Activated CD4-positive, alpha-beta T cell treated with anti-CD3 and anti-CD28 coated beads for 24 hours (primary cell): ENCODE measurements at regions not wholly inside any gene's neighbourhood (a gene's known extent, or its start where the extent isn't known, plus 50 kb on each side); places are given as distances from the start of the nearest gene placed in this dataset.

Experiments
- DNase-seq, 2 donors: peaks; one replicate each; pipeline ENCODE4 v3.0.0-alpha.2; 2020; ENCODE audit warnings: low read depth in 2 of 2

DNA sequence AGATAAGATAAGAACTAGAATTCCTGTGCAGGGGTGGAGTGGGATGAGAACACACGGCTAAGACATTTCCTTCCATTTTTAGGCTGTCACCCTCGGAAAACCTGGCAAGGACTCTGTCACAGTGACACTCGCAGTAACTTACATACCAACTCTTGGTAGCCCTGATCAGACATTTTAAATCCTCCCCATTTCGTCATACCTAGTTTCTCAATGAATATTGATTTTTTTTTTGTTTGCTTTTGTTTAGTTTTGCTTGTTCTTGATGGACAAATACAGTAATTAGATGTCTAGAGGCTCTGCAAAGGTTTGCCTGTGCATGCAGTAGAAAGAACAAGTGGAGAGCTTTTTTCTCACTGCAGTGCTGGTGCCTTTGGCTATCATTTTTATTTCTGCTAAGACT, 213.0 kb upstream of the FAM83B start:
- no peak for DNase-seq

DNA sequence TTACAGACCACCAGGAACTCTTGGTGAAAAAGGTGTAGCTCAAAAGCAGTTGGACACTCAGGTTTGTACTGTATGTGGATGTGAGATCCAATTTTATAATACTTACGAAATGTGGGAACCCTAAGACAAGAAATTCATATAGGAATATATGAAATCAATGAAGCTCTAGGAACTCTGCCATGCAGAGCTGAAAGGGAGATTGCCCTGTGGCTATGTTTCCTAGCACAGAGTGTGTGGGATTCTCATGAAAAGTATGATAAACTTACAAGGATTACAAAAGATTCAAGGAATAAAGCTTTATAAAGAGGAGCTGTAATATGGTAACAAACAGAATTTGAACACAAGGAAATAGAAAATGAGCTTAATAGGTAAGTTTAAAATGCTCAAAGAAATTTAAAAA, 205.7 kb upstream of the FAM83B start:
- no peak for DNase-seq

DNA sequence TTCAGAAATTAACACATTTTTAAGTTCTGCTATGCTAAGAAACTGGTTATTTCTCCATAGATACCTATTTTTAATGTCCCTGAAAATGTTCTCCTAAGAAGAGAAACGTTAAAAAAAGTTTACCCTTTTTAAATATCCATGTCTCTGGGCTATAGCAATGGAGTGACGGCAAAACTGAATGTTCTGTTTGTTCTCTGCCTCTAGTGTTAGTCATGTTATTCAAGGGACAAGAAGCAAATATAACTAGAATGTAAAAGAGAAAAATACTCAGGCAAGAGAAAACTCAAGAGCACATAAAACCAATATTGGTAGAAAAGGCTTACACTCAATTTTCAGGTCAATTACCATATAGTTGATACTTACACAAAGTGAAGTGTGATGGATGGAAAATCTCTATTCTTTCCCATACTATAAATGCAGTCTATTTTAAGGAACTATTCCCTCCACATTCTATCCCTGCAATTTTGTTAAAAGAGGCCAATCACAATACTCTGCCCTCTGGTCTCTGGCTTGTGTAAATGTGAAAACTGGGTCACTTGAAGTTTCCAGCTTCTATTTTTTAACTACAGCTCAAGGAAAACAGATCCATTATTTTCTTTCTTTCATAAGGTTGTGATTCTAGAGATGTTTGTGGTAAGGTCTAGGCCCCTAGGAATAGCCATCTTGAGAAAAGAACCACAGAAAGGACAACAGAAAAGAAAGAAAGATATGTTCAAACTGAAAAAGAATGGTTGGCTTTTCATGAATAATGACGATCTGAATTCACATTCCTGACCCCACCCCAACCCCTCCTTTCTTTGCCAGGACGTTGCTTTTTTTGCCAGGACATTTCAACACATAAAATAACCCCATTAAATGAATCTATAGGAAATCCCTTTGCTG, 200.3 kb upstream of the FAM83B start:
- no peak for DNase-seq

DNA sequence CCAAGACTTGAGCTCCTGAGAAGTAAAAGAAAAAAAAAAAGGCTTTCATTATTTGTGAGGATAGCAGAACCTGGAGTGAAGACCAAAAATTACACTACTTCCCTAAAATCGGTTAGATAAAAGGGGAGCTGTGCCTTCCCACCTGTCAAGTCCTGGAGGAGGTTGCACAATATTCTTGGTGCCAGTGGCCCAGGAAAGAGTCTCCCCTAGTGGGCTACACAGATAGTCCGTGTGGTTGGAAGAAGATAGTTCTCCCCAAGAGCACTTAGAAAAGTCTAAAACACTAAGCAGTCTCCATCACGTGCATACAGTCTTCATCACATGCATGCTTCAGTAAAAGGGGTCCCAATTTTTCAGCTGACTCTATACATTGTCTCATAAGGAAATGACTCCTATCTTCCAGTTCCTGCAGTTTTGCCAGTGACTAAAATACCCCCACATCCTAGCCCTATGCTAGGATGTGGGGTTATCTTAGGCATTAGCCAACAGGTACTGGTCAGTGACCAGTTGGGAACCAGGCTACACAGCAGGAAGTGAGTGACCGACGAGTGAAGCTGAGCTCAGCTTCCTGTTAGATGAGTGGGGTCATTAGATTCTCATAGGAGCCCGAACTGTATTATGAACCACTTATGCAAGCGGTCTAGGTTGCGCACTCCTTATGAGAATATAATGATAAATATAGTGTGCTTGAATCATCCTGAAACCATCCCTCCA, 199.5 kb upstream of the FAM83B start:
- DNase-seq, result no peak

DNA sequence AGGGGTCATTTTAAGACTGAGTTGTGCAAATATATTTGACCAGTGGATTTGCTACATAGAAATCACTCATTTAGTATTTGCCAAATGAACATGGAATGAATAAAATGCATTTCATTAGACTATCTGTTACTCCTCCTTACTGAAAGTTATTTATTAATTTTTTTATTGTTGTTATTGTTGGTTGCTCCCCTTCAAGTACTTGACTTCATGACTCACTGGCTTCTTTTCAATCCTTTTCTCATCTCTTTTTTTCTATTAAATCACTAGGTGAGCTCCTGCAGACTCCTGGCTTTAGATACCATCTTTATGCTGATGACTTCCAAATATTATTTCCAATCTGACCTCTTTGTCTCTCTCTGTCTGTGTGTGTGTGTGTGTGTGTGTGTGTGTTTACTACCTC, 192.2 kb upstream of the FAM83B start:
- DNase-seq, result no peak

DNA sequence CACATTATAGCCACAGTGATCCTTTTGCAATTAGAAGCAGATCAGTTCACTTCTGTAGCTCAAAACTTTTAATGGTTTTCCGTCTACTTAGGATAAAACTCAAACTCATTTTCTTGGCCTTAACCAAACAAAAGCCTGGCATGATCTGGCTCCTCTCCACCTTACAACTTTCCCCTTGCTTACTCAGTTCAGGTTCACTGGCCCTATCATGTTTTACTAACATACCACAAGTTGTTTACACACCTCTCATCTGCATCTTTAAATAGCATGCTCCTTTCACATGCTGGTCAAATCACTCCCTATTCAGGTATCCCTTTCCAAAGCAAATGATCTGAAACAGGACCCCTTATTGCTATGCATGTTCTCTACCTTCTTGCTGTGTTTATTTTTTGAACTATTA, 191.4 kb upstream of the FAM83B start:
- DNase-seq, result no peak

DNA sequence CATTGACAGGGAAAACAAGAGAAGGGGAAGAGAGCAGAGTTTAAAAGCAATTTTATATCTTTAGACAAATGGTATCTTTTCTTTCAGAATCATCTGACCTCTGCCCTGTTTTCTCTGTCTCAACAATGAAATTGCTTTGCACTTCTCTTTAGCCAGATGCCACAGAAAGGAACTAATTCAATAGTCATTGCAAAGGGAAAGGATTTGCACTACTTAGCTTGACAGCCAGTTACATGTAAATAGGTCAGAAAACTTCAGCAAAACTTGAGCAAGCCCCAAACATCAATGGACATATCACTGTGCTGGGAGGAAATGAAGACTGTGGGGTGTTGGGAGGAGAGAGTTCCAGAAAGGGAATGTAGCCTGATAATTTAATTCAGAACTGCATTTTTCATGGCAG, 181.3 kb upstream of the FAM83B start:
- DNase-seq, result no peak

DNA sequence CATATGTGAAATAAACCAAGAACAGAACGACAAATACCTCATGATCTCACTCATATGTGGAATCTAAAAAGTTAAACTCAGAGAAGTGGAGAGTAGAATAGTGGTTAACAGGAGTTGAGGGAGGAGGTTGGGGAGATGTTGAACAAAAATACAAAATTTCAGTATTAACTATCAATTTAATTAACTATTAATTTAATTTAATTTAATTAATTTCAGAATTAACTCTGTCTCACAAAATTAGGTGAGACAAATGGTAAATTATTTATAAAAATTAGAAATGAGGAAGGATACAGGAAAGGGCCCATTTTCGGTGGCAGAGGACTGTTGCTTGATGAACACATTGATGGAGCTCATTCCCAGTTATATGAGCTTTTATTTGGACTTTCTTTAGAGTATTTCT, 166.0 kb upstream of the FAM83B start:
- DNase-seq, result no peak

DNA sequence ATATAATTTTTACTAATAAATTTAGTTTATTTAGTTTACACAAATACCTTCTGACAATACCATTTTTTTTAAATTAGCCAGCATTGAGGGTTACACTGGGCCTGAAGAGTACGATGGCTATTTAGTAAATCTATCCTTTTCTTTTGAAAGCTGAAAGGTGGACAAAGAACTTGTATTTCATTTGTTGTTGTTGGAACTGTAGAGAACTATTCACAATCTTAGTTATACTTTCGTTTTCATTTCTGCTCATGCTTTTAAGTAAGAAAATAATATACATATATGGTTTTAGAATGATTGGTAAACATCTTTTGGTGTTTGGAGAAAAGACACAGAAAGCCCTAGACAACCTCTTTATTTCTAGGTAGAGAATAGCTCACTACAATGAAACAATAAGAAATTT, 165.3 kb upstream of the FAM83B start:
- no peak for DNase-seq

DNA sequence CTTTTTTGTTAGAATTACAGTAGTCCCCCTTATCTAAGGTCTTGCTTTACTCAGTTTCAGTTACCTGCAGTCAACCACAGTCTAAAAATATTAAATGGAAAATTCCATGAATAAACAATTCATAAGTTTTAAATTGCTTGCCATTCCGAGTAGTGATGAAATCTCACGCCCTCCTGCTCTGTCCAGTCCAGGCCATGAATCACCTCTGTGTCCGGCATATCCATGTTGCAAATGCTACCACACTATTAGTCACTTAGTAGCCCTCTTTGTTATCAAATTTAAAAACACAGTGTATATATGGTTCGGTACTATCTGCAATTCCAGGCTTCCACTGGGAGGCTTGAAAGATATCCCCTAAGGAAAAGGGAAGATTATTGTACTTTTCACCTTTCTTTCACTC, 164.6 kb upstream of the FAM83B start:
- DNase-seq, result no peak

DNA sequence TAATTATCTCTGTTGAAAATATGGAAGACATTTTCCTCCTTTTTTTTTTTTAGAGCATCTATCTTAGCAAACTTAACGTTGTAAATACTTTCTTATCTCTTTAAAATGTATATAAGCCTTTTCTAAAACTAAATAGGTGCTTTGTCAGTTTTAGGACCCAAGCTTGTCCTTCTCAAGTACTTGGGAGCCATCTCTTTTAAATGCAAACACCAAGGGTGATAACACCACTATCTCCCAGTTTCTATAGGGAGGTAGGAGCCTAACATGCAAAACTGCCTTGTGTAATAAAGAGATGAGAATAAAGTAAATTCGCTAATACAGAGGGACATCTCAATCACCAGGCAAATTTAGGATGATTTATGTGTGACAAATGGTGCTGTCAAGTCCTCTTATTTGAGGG, 157.0 kb upstream of the FAM83B start:
- DNase-seq, result no peak

DNA sequence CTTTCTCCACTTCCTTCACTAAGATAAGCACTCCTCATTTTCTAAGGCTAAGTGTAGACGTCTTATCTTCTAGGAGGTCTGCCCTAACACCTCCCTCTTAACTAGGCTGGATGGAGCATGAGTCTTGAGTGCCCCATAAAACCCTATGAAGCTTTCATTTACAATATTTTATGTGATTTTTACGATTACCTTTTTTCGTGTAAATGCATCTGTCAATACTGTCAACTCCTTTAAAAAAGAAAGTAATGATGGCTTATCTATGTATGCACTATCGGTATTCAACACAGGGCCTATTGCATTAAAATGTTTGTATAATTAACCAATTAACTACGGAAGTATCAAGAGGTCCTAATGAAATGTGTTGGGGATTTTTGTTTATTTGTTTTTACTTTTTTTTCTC, 156.0 kb upstream of the FAM83B start:
- DNase-seq, result no peak

DNA sequence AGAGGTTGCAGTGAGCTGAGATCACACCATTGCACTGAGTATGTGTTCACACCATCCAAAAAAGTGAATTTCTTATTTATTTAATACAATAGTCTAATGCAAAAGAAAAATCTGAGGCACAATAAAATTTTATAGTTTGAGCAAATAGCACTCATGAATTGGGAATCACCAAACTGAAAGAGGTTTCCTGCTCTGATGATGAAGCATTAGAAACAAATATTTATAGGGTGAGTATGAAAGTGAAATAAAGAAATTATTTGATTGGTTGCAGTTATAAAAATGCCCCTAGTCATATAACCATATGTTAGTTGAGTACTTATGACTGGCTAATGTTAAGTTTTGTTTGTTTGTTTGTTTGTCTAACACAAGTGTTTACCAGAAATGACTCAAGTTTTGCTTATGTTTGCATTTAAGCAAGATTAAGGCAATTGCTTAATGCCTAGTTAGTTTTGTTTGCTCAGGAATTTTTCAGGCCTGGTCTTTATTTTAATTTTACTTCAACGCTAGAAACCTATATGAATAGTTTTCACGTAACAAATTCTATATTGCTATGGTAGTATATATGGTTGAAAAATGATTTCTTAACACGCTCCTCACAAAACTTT, 151.5 kb upstream of the FAM83B start:
- DNase-seq, result no peak

DNA sequence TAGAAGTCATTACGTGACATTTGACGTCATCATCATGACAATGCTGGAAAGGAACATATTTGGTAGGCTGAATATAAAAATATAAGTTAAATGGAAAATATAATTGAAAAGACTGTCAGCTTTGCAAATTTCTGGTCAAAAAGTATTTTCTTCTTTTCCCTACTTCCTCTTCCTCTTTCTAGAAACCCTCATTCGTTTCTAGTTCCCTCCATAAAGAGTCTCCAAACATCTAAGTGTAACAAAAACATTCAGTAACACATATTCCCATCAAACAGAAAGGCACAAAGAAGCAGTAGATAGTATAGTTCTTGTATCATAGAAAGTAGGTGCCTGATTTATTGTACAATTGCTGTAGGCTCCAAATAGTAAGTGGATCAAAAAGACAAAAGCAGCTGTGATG, 150.8 kb upstream of the FAM83B start:
- no peak for DNase-seq

DNA sequence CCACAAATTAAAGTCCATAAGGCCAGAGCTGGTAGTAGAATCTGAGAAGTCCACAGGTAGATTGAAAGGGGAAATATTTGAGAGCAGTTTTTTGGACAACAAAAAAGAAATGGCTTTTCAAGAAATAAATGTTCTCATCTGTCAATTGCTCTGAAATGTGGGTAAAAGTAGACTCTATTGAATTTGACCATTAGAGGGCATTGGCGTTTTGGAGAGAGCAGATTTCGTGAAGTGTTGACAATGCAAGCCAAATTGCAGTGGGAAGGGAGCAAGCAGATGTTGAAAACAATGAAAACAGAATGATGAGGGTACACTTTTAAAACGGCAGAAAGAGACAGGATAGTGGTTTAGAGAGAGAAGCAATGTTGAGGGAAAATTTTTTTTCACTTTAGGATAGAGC, 149.1 kb upstream of the FAM83B start:
- no peak for DNase-seq

DNA sequence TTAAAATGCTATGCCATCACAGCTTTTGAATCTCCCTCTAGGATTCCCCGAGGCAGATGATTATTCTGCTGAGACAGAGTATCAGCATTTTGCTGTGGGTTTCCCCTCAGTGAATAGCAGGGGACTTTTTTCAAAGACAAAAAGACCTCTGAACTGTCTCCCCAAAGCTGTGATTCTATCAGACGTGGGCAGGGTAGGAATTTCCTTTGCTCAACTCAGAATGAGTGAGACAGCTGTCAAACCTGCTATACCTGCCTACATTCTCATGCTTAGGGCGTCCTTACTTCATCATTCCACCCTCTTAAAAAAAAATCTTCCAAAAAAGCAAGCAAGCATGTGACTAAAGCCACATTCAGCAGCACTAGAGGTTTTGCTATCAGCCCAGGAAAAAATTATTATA, 147.6 kb upstream of the FAM83B start:
- DNase-seq, result no peak

DNA sequence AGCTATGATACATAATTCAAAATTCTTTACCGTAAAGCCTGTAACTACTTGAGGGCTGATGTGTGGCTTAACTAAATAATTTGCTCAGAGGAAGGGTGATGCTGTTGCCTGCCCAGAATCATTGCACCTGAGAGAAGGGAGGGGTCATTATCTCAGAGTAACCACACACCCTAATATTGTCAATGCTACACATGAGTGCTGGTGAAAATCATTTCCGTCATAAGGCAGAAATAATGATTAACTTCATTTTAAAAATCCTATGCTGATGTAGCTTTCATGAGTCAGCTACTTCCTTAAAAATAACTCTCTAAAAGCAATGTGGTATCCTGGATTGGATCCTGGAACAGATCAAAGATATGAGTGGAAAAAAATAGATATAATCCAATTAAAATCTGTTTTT, 146.4 kb upstream of the FAM83B start:
- DNase-seq, result no peak

DNA sequence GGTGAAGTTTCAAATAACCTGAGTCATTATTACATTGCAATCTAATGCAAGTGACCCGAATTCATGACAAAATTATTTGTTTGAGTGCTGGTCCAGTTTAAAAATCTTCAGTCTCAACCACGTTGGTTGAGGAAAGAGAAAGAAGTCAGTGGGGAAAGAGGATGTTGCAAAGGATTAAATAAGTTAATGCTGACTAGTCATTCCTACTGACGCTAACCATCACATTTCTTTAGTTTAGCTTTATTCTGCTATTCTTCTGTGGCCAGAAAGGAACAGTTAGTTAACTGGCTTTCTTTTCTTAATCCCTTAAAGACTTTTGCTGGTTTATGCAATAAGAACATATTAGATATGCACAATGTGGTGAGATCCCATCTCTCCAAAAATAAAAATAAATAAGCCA, 143.8 kb upstream of the FAM83B start:
- DNase-seq, result no peak

DNA sequence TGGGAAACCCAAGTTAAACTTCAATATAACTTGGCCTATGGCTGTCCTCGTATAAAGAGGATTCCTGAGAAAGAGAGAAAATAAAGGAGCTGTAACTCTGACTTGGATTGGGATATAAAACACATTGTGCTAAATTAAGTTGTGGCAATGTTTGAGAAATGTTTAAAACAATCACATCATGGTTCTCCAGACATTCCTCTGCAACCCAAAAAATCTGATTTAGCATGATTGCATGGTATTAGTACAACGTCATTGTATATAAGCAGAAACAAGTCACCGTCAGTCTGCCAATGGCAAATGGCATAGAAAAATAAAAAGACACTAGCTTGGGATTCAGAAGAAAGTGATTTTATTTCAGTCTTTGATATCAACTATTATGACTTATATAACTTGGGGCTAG, 140.2 kb upstream of the FAM83B start:
- DNase-seq, result no peak

DNA sequence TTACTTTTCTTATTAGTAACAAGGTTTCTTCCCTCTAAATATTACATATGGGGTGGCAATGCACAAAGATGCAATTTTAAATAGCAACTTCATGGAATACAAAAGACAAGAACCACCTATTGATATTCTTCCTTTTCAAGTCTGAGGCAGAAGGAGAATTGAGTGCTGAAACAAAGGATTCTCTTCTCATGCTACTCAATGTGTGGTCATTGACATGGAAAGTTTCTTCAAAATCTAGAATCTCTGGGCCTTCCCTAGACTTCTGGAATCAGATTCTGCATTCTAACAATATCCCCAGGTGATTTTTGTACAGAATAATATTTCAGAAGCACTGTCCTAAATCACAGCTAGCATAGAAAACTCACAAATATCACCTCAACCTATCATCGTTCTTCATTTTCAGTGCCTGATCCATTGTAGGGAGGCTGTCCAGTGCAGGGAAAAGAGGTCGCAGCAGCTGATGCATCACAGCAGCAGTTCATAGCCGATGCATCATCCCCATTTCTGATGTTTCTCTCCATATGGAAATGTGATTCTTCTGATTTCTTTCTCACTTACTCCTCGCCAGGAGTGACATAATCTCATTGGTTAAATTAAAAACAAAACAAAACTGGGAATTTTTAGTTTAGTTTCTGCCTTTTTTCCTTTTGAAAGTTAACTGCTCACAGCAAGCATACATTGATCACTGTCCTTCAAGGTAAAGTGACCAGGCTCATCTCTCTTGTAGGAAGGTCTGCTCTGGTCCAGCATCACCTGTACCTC, 139.5 kb upstream of the FAM83B start:
- DNase-seq, result no peak

DNA sequence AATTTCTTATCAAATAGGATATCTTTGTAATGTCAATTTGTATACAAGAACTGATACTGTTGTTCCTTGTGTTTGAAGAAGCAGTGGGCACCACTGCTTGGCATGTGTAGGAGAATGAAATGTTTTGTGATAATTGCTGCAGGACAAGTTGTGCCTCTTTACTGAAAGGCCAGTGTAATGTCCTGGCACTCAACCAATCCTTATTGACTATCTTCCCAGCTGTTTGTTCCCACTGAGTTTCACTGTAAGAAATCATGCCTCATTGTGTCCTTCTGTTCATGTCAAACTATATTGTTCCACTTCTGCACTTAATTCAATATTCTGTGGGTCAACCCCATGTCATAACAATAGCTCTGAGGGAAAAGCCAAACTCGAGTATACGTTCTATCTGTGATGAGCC, 136.1 kb upstream of the FAM83B start:
- no peak for DNase-seq

DNA sequence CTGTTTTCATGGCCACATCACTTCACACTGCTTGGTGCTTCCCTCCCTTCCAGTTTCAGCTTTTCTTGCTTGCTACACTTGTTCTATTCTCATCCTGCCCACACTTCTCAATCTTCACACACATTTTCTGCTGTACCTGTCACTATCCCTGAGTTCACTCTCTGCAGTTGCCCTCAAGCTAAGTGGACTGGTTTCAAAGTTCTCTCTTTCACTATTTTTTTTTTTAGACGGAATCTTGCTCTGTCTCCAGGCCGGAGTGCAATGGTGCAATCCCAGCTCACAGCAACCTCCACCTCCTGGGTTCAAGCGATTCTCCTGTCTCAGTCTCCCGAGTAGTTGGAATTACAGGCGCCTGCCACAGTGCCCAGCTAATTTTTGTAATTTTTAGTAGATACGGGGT, 130.6 kb upstream of the FAM83B start:
- DNase-seq, result no peak
